Liver (tissue), 8 donors: ENCODE measurements at regions not wholly inside any gene's neighbourhood (a gene's known extent, or its start where the extent isn't known, plus 50 kb on each side); places are given as distances from the start of the nearest gene placed in this dataset.

ENCODE experiments used
- DNase-seq: peaks from one replicate; pipeline ENCODE4 v3.0.0-alpha.2; 2017; ENCODE audit warnings: low spot score
- H3K27ac ChIP-seq, 2 donors: one replicate each; pipeline ENCODE4 v1.7.0; 2013; ENCODE audit warnings: inconsistent platforms in 2 of 2, low read length in 2 of 2, control low read depth in 1 of 2, low read depth in 1 of 2, mild to moderate bottlenecking in 1 of 2
- H3K27me3 ChIP-seq, 4 donors: one replicate each; pipeline versions ENCODE4 v1.6.1 to v1.7.0; 2013; ENCODE audit warnings: low read length in 3 of 4, inconsistent platforms in 1 of 4, mild to moderate bottlenecking in 1 of 4, moderate library complexity in 1 of 4; ENCODE audit not compliant: control insufficient read depth in 4 of 4, insufficient read depth in 4 of 4
- H3K36me3 ChIP-seq, 4 donors: one replicate each; pipeline versions ENCODE4 v1.6.1 to v1.7.0; 2013; ENCODE audit warnings: low read length in 3 of 4, mild to moderate bottlenecking in 3 of 4, low read depth in 1 of 4, moderate library complexity in 1 of 4; ENCODE audit not compliant: control insufficient read depth in 4 of 4, insufficient read depth in 3 of 4
- H3K4me1 ChIP-seq, 4 donors: one replicate each; pipeline versions ENCODE4 v1.6.1 to v1.7.0; 2013; ENCODE audit warnings: low read length in 3 of 4, mild to moderate bottlenecking in 3 of 4, moderate library complexity in 1 of 4; ENCODE audit not compliant: control insufficient read depth in 4 of 4, insufficient read depth in 4 of 4
- H3K4me3 ChIP-seq, 3 donors: one replicate each; pipeline versions ENCODE4 v1.6.1 to v1.7.0; 2013; ENCODE audit warnings: low read length in 3 of 3, control low read depth in 1 of 3, low read depth in 1 of 3, mild to moderate bottlenecking in 1 of 3
- H3K9ac ChIP-seq, 2 donors: one replicate each; pipeline ENCODE4 v1.7.0; 2013; ENCODE audit warnings: low read length in 2 of 2, mild to moderate bottlenecking in 2 of 2, moderate library complexity in 2 of 2, control low read depth in 1 of 2, low read depth in 1 of 2
- H3K9me3 ChIP-seq, 4 donors: one replicate each; pipeline versions ENCODE4 v1.6.1 to v1.7.0; 2013; ENCODE audit warnings: low read length in 3 of 4; ENCODE audit not compliant: control insufficient read depth in 4 of 4
- ATF3 ChIP-seq: IDR thresholded peaks from 2 replicates; pipeline ENCODE4 v1.6.1; 2016; ENCODE audit warnings: antibody characterized with exemption
- EGR1 ChIP-seq, 2 donors: IDR thresholded peaks; 2 replicates each; pipeline ENCODE4 v1.6.1; 2016 to 2018; ENCODE audit warnings: antibody characterized with exemption in 2 of 2, low read depth in 2 of 2
- FOXA1 ChIP-seq: IDR thresholded peaks from 2 replicates; pipeline ENCODE4 v1.6.1; 2016; ENCODE audit warnings: antibody characterized with exemption
- FOXA2 ChIP-seq: IDR thresholded peaks from 2 replicates; pipeline ENCODE4 v1.6.1; 2016; ENCODE audit warnings: antibody characterized with exemption
- GABPA ChIP-seq, 2 donors: IDR thresholded peaks in 1 of 2; conservative IDR thresholded peaks in 1 of 2; 2 replicates each; pipeline ENCODE4 v1.6.1; 2016; ENCODE audit warnings: antibody characterized with exemption in 2 of 2, mild to moderate bottlenecking in 1 of 2, moderate library complexity in 1 of 2
- HNF4A ChIP-seq, 2 donors: conservative IDR thresholded peaks; 2 replicates each; pipeline ENCODE4 v1.6.1; 2016; ENCODE audit warnings: antibody characterized with exemption in 2 of 2, mild to moderate bottlenecking in 2 of 2
- HNF4G ChIP-seq: IDR thresholded peaks from 2 replicates; pipeline ENCODE4 v1.6.1; 2016; ENCODE audit warnings: antibody characterized with exemption
- JUND ChIP-seq, 2 donors: IDR thresholded peaks; 2 replicates each; pipeline ENCODE4 v1.6.1; 2016; ENCODE audit warnings: antibody characterized with exemption in 2 of 2
- NR2F2 ChIP-seq: IDR thresholded peaks from 2 replicates; pipeline ENCODE4 v1.6.1; 2016; ENCODE audit warnings: antibody characterized with exemption
- RAD21 ChIP-seq, 2 donors: IDR thresholded peaks; 2 replicates each; pipeline ENCODE4 v1.6.1; 2016; ENCODE audit warnings: antibody characterized with exemption in 2 of 2, mild to moderate bottlenecking in 2 of 2
- RXRA ChIP-seq, 2 donors: IDR thresholded peaks; 2 replicates each; pipeline ENCODE4 v1.6.1; 2017 to 2018; ENCODE audit warnings: antibody characterized with exemption in 2 of 2, mild to moderate bottlenecking in 1 of 2
- SP1 ChIP-seq: IDR thresholded peaks from 2 replicates; pipeline ENCODE4 v1.6.1; 2018; ENCODE audit warnings: antibody characterized with exemption, mild to moderate bottlenecking
- TAF1 ChIP-seq: conservative IDR thresholded peaks from 2 replicates; pipeline ENCODE4 v1.6.1; 2016; ENCODE audit warnings: antibody characterized with exemption, mild to moderate bottlenecking
- YY1 ChIP-seq: IDR thresholded peaks from 2 replicates; pipeline ENCODE4 v1.6.1; 2016; ENCODE audit warnings: antibody characterized with exemption, mild to moderate bottlenecking
- WGBS: extraction: QIAGEN DNeasy Blood & Tissue Kit; methylation state at CpG from one replicate; pipeline ENCODE4 v1.1.7; 2013; 5-methylcytosine and 5-hydroxymethylcytosine counted together
- TF ChIP-seq, protein P1 (sequence below): IDR thresholded peaks from 2 replicates; pipeline ENCODE4 v1.6.1; 2016; ENCODE audit warnings: antibody characterized with exemption
- TF ChIP-seq, protein P2 (sequence below): IDR thresholded peaks from 2 replicates; pipeline ENCODE4 v1.6.1; 2016; ENCODE audit warnings: antibody characterized with exemption
- TF ChIP-seq, protein P3 (sequence below): fragments of 150-350 bp; IDR thresholded peaks from 2 replicates; pipeline ENCODE4 v1.5.1; 2017; ENCODE audit warnings: improper control_type of control experiment, low read depth, low read length; ENCODE audit not compliant: missing input control
- donor health status: healthy.
- donor health status: healthy.
- donor health status: healthy.
- donor health status: healthy.
- donor health status: healthy.

DNA sequence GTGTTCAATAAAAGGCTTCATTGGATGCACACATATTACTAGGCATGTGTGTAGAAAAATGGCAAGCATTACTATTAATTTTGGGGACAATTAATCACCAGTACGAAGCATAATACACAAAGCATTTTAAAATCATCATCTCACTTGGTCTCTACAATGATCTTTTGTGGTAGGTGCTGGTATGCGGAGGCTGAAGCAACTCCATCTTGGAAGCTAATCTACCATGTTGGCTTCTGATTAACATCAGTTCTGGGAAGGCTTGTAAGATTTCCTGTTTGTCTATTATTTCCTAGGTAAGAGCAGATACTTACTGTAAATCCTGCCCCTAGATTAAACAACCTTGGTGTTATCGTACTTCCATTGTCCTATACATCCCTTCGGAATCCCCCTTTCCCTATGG lies 121.7 kb upstream of the RUNX1 start:
- H3K4me1 ChIP-seq = no peaks in the 10 kb centered on the region
- no peaks in the 10 kb centered on the region for H3K36me3 ChIP-seq
- H3K9ac ChIP-seq = no peak overlapping the region
- TF ChIP-seq, protein P1, sequence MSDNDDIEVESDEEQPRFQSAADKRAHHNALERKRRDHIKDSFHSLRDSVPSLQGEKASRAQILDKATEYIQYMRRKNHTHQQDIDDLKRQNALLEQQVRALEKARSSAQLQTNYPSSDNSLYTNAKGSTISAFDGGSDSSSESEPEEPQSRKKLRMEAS = no peak
- TF ChIP-seq SP1 = no peak
- TF ChIP-seq RXRA (IDR thresholded peaks at IDR 0.05) = no peak
- no peak for TF ChIP-seq HNF4A (conservative IDR thresholded peaks at IDR 0.05)
- TF ChIP-seq HNF4G = no peak
- TF ChIP-seq RAD21 (IDR thresholded peaks at IDR 0.05) = no peak
- TF ChIP-seq TAF1 = no peak
- no peak for TF ChIP-seq FOXA2
- no peak for TF ChIP-seq ATF3
- TF ChIP-seq YY1 = no peak
- TF ChIP-seq, protein P2, sequence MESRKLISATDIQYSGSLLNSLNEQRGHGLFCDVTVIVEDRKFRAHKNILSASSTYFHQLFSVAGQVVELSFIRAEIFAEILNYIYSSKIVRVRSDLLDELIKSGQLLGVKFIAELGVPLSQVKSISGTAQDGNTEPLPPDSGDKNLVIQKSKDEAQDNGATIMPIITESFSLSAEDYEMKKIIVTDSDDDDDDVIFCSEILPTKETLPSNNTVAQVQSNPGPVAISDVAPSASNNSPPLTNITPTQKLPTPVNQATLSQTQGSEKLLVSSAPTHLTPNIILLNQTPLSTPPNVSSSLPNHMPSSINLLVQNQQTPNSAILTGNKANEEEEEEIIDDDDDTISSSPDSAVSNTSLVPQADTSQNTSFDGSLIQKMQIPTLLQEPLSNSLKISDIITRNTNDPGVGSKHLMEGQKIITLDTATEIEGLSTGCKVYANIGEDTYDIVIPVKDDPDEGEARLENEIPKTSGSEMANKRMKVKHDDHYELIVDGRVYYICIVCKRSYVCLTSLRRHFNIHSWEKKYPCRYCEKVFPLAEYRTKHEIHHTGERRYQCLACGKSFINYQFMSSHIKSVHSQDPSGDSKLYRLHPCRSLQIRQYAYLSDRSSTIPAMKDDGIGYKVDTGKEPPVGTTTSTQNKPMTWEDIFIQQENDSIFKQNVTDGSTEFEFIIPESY = no peak
- TF ChIP-seq FOXA1 = no peak
- TF ChIP-seq GABPA (IDR thresholded peaks at IDR 0.05 in 1 of 2, conservative IDR thresholded peaks at IDR 0.05 in 1 of 2) = no peak
- no peak for TF ChIP-seq NR2F2
- no peak overlapping the region for H3K4me3 ChIP-seq
- WGBS = 87% methylated on average over 4 of the region's 4 CpGs
- no peaks in the 10 kb centered on the region for H3K27me3 ChIP-seq
- DNase-seq = no peak
- H3K27ac ChIP-seq = no peak overlapping the region
- no peaks in the 10 kb centered on the region for H3K9me3 ChIP-seq

GRCh38 chr21:35170244-35170643 lies 121.1 kb upstream of the RUNX1 start:
- Histone ChIP-seq H3K9ac (no peak overlapping the region), H3K27me3 (no peaks in the 10 kb centered on the region), H3K4me1 (no peaks in the 10 kb centered on the region), H3K36me3 (no peaks in the 10 kb centered on the region), H3K9me3 (no peaks in the 10 kb centered on the region), H3K4me3 (no peak overlapping the region), H3K27ac (no peak overlapping the region)
- DNase-seq = no peak
- TF ChIP-seq, protein P1 = no peak
- no peak for TF ChIP-seq NR2F2
- no peak for TF ChIP-seq FOXA2
- no peak for TF ChIP-seq ATF3
- TF ChIP-seq GABPA (IDR thresholded peaks at IDR 0.05 in 1 of 2, conservative IDR thresholded peaks at IDR 0.05 in 1 of 2) = no peak
- no peak for TF ChIP-seq RAD21 (IDR thresholded peaks at IDR 0.05)
- WGBS = 84% methylated on average over 1 of the region's 1 CpG

GRCh38 chr21:35169574-35169973 lies 120.5 kb upstream of the RUNX1 start:
- Histone ChIP-seq H3K4me3 (no peak overlapping the region), H3K27me3 (no peaks in the 10 kb centered on the region), H3K9me3 (no peaks in the 10 kb centered on the region), H3K4me1 (no peaks in the 10 kb centered on the region), H3K9ac (no peak overlapping the region), H3K36me3 (no peaks in the 10 kb centered on the region), H3K27ac (no peak overlapping the region)
- DNase-seq = no peak
- WGBS = 71% methylated on average over 1 of the region's 1 CpG
- TF ChIP-seq TAF1 = no peak
- no peak for TF ChIP-seq EGR1 (IDR thresholded peaks at IDR 0.05; ENCODE audit: low read depth in 2 of 2)
- TF ChIP-seq, protein P3, sequence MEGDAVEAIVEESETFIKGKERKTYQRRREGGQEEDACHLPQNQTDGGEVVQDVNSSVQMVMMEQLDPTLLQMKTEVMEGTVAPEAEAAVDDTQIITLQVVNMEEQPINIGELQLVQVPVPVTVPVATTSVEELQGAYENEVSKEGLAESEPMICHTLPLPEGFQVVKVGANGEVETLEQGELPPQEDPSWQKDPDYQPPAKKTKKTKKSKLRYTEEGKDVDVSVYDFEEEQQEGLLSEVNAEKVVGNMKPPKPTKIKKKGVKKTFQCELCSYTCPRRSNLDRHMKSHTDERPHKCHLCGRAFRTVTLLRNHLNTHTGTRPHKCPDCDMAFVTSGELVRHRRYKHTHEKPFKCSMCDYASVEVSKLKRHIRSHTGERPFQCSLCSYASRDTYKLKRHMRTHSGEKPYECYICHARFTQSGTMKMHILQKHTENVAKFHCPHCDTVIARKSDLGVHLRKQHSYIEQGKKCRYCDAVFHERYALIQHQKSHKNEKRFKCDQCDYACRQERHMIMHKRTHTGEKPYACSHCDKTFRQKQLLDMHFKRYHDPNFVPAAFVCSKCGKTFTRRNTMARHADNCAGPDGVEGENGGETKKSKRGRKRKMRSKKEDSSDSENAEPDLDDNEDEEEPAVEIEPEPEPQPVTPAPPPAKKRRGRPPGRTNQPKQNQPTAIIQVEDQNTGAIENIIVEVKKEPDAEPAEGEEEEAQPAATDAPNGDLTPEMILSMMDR = no peak
- TF ChIP-seq ATF3 = no peak
- no peak for TF ChIP-seq JUND (IDR thresholded peaks at IDR 0.05)
- TF ChIP-seq RAD21 (IDR thresholded peaks at IDR 0.05) = no peak
- TF ChIP-seq HNF4G = no peak
- TF ChIP-seq, protein P2 = no peak
- no peak for TF ChIP-seq NR2F2
- TF ChIP-seq FOXA1 = no peak
- TF ChIP-seq, protein P1 = no peak
